ENCODE measurements at regions not wholly inside any gene's neighbourhood (a gene's known extent, or its start where the extent isn't known, plus 50 kb on each side); places are given as distances from the start of the nearest gene placed in this dataset.

- no peak for TF ChIP-seq CTCF (IDR thresholded peaks at IDR 0.05)
- TF ChIP-seq POLR2AphosphoS5 (IDR thresholded peaks at IDR 0.05) = no peak
Observed at GRCh38 chr10:69686866-69687265, 56.8 kb downstream of the FAM241B start.

All from prostate gland (tissue), 2 donors.